Stimulated activated CD4-positive, alpha-beta T cell treated with anti-CD3 and anti-CD28 coated beads, Interleukin-1b, Interleukin-23, amount 100 ng/mL, for 48 hours (primary cell): ENCODE measurements at regions not wholly inside any gene's neighbourhood (a gene's known extent, or its start where the extent isn't known, plus 50 kb on each side); places are given as distances from the start of the nearest gene placed in this dataset.

Experiments used
- DNase-seq: peaks from one replicate; pipeline ENCODE4 v3.0.0-alpha.2; 2020

GRCh38 chr2:575030-575726 is 102.0 kb downstream of the TMEM18 start:
- no peak for DNase-seq

- DNase-seq: no peak
Observed at GRCh38 chr2:573805-574392, 103.3 kb downstream of the TMEM18 start.

GRCh38 chr2:573025-573424 is 104.2 kb downstream of the TMEM18 start:
- no peak for DNase-seq

GRCh38 chr2:569681-570080 is 107.5 kb downstream of the TMEM18 start:
- no peak for DNase-seq

GRCh38 chr2:568639-569235 is 108.5 kb downstream of the TMEM18 start:
- no peak for DNase-seq

- DNase-seq: no peak
Observed at GRCh38 chr2:567865-568638, 109.2 kb downstream of the TMEM18 start.

- DNase-seq: no peak
Observed at GRCh38 chr2:567496-567864, 109.7 kb downstream of the TMEM18 start.

- no peak for DNase-seq
Observed at GRCh38 chr2:566379-567313, 110.6 kb downstream of the TMEM18 start.

GRCh38 chr2:564471-565181 is 112.6 kb downstream of the TMEM18 start:
- DNase-seq: no peak

GRCh38 chr2:563512-563911 is 113.7 kb downstream of the TMEM18 start:
- no peak for DNase-seq

- DNase-seq: no peak
Observed at GRCh38 chr2:562391-563364, 114.5 kb downstream of the TMEM18 start.

GRCh38 chr2:558879-559278 is 118.3 kb downstream of the TMEM18 start:
- no peak for DNase-seq

- DNase-seq: no peak
Observed at GRCh38 chr2:558302-558642, 118.9 kb downstream of the TMEM18 start.

GRCh38 chr2:557635-558301 is 119.4 kb downstream of the TMEM18 start:
- no peak for DNase-seq

- DNase-seq: no peak
Observed at GRCh38 chr2:556485-556884, 120.7 kb downstream of the TMEM18 start.

GRCh38 chr2:555164-555922 is 121.9 kb downstream of the TMEM18 start:
- DNase-seq: no peak

- no peak for DNase-seq
Observed at GRCh38 chr2:554444-554843, 122.8 kb downstream of the TMEM18 start.

GRCh38 chr2:552906-553305 is 124.3 kb downstream of the TMEM18 start:
- no peak for DNase-seq

GRCh38 chr2:551621-552020 is 125.6 kb downstream of the TMEM18 start:
- DNase-seq: no peak
